DND-41 (cell line): ENCODE measurements at regions not wholly inside any gene's neighbourhood (a gene's known extent, or its start where the extent isn't known, plus 50 kb on each side); places are given as distances from the start of the nearest gene placed in this dataset.

Source experiments
- EZH2 ChIP-seq: IDR thresholded peaks from 3 replicates; pipeline ENCODE4 v1.6.1; 2012; ENCODE audit warnings: borderline replicate concordance, low read depth, mild to moderate bottlenecking, moderate library complexity, low read length, inconsistent platforms; ENCODE audit not compliant: severe bottlenecking
- TF ChIP-seq, protein P1 (sequence below): IDR thresholded peaks from 2 replicates; pipeline ENCODE4 v1.5.1; 2012; ENCODE audit warnings: borderline replicate concordance, low read length, moderate library complexity, mild to moderate bottlenecking; ENCODE audit not compliant: poor library complexity, severe bottlenecking; ENCODE audit errors: extremely low read depth

DNA sequence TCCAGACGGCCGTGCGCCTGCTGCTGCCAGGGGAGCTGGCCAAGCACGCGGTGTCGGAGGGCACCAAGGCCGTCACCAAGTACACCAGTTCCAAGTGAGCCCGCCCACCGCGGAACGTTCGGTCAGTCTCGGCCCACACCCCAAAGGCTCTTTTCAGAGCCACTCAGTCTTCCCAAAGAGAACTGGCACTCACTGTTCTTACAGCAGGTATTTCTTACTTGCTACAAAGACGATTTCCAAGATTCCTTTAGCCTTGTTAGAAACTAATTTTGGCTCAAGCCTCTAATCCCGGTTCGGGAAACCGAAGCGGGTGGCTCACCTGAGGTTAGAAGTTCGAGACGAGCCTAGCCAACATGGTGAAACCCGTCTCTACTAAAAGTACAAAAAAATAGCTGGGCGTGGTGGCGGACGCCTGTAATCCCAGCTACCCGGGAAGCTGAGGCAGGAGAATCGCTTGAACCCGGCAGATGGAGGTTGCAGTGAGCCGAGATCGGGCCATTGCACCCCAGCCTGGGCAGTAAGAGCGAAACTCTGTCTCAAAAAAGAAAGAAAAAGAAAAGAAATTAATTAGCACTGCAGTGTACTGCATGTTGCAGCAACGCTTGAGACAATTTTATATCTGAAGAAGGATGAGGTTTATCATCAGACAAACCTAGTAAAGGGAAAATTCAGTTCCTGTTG lies 73.1 kb downstream of the OR2B2 start:
- TF ChIP-seq, protein P1, sequence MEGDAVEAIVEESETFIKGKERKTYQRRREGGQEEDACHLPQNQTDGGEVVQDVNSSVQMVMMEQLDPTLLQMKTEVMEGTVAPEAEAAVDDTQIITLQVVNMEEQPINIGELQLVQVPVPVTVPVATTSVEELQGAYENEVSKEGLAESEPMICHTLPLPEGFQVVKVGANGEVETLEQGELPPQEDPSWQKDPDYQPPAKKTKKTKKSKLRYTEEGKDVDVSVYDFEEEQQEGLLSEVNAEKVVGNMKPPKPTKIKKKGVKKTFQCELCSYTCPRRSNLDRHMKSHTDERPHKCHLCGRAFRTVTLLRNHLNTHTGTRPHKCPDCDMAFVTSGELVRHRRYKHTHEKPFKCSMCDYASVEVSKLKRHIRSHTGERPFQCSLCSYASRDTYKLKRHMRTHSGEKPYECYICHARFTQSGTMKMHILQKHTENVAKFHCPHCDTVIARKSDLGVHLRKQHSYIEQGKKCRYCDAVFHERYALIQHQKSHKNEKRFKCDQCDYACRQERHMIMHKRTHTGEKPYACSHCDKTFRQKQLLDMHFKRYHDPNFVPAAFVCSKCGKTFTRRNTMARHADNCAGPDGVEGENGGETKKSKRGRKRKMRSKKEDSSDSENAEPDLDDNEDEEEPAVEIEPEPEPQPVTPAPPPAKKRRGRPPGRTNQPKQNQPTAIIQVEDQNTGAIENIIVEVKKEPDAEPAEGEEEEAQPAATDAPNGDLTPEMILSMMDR = no peak
- TF ChIP-seq EZH2 = no peak
